ENCODE measurements at regions not wholly inside any gene's neighbourhood (a gene's known extent, or its start where the extent isn't known, plus 50 kb on each side); places are given as distances from the start of the nearest gene placed in this dataset.

DNA sequence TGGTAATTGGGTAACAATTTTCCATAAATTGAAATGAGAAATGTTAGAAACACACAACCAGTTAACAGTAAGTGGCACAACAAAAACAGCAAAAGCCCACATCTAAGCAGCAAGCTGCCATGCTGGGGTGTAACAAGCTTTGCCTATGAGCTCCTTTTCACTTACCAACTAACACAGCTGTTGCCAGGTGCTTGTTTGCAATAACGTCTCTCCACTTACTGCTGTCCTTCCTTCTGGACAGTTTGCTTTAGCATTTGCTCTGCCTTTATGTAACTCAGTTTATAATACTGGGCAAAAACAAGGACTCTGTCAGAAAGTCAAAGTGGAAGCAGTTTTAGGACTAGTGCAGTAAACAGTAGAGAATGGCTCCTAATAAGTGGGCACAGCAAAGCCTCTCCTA is 740.9 kb downstream of the POM121L12 start (continued):
- TF ChIP-seq, protein P1, sequence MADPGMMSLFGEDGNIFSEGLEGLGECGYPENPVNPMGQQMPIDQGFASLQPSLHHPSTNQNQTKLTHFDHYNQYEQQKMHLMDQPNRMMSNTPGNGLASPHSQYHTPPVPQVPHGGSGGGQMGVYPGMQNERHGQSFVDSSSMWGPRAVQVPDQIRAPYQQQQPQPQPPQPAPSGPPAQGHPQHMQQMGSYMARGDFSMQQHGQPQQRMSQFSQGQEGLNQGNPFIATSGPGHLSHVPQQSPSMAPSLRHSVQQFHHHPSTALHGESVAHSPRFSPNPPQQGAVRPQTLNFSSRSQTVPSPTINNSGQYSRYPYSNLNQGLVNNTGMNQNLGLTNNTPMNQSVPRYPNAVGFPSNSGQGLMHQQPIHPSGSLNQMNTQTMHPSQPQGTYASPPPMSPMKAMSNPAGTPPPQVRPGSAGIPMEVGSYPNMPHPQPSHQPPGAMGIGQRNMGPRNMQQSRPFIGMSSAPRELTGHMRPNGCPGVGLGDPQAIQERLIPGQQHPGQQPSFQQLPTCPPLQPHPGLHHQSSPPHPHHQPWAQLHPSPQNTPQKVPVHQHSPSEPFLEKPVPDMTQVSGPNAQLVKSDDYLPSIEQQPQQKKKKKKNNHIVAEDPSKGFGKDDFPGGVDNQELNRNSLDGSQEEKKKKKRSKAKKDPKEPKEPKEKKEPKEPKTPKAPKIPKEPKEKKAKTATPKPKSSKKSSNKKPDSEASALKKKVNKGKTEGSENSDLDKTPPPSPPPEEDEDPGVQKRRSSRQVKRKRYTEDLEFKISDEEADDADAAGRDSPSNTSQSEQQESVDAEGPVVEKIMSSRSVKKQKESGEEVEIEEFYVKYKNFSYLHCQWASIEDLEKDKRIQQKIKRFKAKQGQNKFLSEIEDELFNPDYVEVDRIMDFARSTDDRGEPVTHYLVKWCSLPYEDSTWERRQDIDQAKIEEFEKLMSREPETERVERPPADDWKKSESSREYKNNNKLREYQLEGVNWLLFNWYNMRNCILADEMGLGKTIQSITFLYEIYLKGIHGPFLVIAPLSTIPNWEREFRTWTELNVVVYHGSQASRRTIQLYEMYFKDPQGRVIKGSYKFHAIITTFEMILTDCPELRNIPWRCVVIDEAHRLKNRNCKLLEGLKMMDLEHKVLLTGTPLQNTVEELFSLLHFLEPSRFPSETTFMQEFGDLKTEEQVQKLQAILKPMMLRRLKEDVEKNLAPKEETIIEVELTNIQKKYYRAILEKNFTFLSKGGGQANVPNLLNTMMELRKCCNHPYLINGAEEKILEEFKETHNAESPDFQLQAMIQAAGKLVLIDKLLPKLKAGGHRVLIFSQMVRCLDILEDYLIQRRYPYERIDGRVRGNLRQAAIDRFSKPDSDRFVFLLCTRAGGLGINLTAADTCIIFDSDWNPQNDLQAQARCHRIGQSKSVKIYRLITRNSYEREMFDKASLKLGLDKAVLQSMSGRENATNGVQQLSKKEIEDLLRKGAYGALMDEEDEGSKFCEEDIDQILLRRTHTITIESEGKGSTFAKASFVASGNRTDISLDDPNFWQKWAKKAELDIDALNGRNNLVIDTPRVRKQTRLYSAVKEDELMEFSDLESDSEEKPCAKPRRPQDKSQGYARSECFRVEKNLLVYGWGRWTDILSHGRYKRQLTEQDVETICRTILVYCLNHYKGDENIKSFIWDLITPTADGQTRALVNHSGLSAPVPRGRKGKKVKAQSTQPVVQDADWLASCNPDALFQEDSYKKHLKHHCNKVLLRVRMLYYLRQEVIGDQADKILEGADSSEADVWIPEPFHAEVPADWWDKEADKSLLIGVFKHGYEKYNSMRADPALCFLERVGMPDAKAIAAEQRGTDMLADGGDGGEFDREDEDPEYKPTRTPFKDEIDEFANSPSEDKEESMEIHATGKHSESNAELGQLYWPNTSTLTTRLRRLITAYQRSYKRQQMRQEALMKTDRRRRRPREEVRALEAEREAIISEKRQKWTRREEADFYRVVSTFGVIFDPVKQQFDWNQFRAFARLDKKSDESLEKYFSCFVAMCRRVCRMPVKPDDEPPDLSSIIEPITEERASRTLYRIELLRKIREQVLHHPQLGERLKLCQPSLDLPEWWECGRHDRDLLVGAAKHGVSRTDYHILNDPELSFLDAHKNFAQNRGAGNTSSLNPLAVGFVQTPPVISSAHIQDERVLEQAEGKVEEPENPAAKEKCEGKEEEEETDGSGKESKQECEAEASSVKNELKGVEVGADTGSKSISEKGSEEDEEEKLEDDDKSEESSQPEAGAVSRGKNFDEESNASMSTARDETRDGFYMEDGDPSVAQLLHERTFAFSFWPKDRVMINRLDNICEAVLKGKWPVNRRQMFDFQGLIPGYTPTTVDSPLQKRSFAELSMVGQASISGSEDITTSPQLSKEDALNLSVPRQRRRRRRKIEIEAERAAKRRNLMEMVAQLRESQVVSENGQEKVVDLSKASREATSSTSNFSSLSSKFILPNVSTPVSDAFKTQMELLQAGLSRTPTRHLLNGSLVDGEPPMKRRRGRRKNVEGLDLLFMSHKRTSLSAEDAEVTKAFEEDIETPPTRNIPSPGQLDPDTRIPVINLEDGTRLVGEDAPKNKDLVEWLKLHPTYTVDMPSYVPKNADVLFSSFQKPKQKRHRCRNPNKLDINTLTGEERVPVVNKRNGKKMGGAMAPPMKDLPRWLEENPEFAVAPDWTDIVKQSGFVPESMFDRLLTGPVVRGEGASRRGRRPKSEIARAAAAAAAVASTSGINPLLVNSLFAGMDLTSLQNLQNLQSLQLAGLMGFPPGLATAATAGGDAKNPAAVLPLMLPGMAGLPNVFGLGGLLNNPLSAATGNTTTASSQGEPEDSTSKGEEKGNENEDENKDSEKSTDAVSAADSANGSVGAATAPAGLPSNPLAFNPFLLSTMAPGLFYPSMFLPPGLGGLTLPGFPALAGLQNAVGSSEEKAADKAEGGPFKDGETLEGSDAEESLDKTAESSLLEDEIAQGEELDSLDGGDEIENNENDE (IDR thresholded peaks at IDR 0.05; ENCODE audit: insufficient replicate concordance, low read length), result no peak
- TF ChIP-seq JUN (IDR thresholded peaks at IDR 0.05; ENCODE audit: low read depth, low read length), result no peak
- TF ChIP-seq TEAD4 (IDR thresholded peaks at IDR 0.05; ENCODE audit: low read depth, low read length), result no peak
- TF ChIP-seq CBX5 (IDR thresholded peaks at IDR 0.05; ENCODE audit: low read depth, low read length), result no peak
- TF ChIP-seq MAFK (IDR thresholded peaks at IDR 0.05; ENCODE audit: low read depth, low read length), result no peak
- TF ChIP-seq HDAC6 (IDR thresholded peaks at IDR 0.05; ENCODE audit: low read depth, low read length), result no peak
- TF ChIP-seq RNF2 (IDR thresholded peaks at IDR 0.05; ENCODE audit: borderline replicate concordance, low read depth, low read length, missing control alignments, poor library complexity, severe bottlenecking), result no peak
- TF ChIP-seq GABPA (IDR thresholded peaks at IDR 0.05; ENCODE audit: borderline replicate concordance, insufficient read depth, low read length), result no peak
- TF ChIP-seq, protein P2, sequence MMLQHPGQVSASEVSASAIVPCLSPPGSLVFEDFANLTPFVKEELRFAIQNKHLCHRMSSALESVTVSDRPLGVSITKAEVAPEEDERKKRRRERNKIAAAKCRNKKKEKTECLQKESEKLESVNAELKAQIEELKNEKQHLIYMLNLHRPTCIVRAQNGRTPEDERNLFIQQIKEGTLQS (IDR thresholded peaks at IDR 0.05; ENCODE audit: insufficient read depth, low read depth, low read length), result no peak

Data from H1 (cell line).